GM23338 (cell line): ENCODE measurements at regions not wholly inside any gene's neighbourhood (a gene's known extent, or its start where the extent isn't known, plus 50 kb on each side); places are given as distances from the start of the nearest gene placed in this dataset.

Experiments
- ATAC-seq: fragments of 200-7000 bp; cut with Tn5 transposase; 3 replicates; pipeline ENCODE4 v1.9.1; 2020
- DNase-seq: peaks from one replicate; pipeline ENCODE4 v3.0.0-alpha.2; 2015; ENCODE audit warnings: low spot score
- H2AFZ ChIP-seq: fragments of 200-600 bp; sonication (generic); 2 replicates; pipeline ENCODE4 v1.8.0; 2016; ENCODE audit warnings: antibody characterized with exemption, mild to moderate bottlenecking, moderate library complexity
- H3F3A ChIP-seq: fragments of 200-600 bp; sonication (generic); replicated peaks from 2 replicates; pipeline ENCODE4 v1.8.0; 2017; ENCODE audit warnings: antibody characterized with exemption, mixed run types, low read depth
- H3K27ac ChIP-seq: fragments of 200-600 bp; sonication (generic); 2 replicates; pipeline ENCODE4 v1.6.1; 2016; ENCODE audit warnings: low read depth
- H3K27me3 ChIP-seq: fragments of 200-600 bp; sonication (generic); 2 replicates; pipeline ENCODE4 v1.8.0; 2016; ENCODE audit warnings: mild to moderate bottlenecking, mixed run types, moderate library complexity; ENCODE audit not compliant: insufficient read depth
- H3K36me3 ChIP-seq: fragments of 200-600 bp; sonication (generic); 2 replicates; pipeline ENCODE4 v1.8.0; 2016; ENCODE audit warnings: mild to moderate bottlenecking; ENCODE audit not compliant: insufficient read depth
- H3K4me1 ChIP-seq: fragments of 200-600 bp; sonication (generic); 2 replicates; pipeline ENCODE4 v1.8.0; 2016; ENCODE audit warnings: mild to moderate bottlenecking, moderate library complexity; ENCODE audit not compliant: insufficient read depth
- H3K4me2 ChIP-seq: fragments of 200-600 bp; sonication (generic); 2 replicates; pipeline ENCODE4 v1.7.1; 2017; ENCODE audit warnings: mixed run types
- H3K4me3 ChIP-seq: fragments of 200-600 bp; sonication (generic); 2 replicates; pipeline ENCODE4 v1.6.1; 2016; ENCODE audit warnings: mixed run types
- H3K79me2 ChIP-seq: fragments of 200-600 bp; sonication (generic); replicated peaks from 2 replicates; pipeline ENCODE4 v1.8.0; 2017; ENCODE audit warnings: mild to moderate bottlenecking; ENCODE audit not compliant: insufficient read depth
- H3K9me2 ChIP-seq: fragments of 200-600 bp; sonication (generic); 2 replicates; pipeline ENCODE4 v1.8.0; 2017; ENCODE audit not compliant: insufficient read depth
- H4K20me1 ChIP-seq: fragments of 200-600 bp; sonication (generic); replicated peaks from 2 replicates; pipeline ENCODE4 v1.8.0; 2017; ENCODE audit warnings: mild to moderate bottlenecking; ENCODE audit not compliant: insufficient read depth
- H3K27ac Mint-ChIP-seq: 2 replicates; pipeline ENCODE4 v1.8.0; 2020; ENCODE audit warnings: inconsistent platforms, mild to moderate bottlenecking, moderate library complexity, mixed read lengths
- H3K27me3 Mint-ChIP-seq: 3 replicates; pipeline ENCODE4 v1.8.0; 2022; ENCODE audit warnings: low read depth, mild to moderate bottlenecking, moderate library complexity, mixed read lengths, inconsistent platforms; ENCODE audit not compliant: insufficient read depth, poor library complexity
- H3K36me3 Mint-ChIP-seq: 3 replicates; pipeline ENCODE4 v1.8.0; 2021; ENCODE audit warnings: low read depth, mild to moderate bottlenecking, inconsistent platforms, moderate library complexity, mixed read lengths
- H3K4me1 Mint-ChIP-seq: 3 replicates; pipeline ENCODE4 v1.8.0; 2020; ENCODE audit warnings: mild to moderate bottlenecking, inconsistent platforms, mixed read lengths
- H3K4me3 Mint-ChIP-seq: 3 replicates; pipeline ENCODE4 v1.8.0; 2021; ENCODE audit warnings: moderate library complexity, mild to moderate bottlenecking, inconsistent platforms, mixed read lengths
- H3K9me3 Mint-ChIP-seq: 3 replicates; pipeline ENCODE4 v1.8.0; 2020; ENCODE audit warnings: moderate library complexity, mild to moderate bottlenecking, inconsistent platforms, mixed read lengths
- CTCF ChIP-seq, 2 experiments: fragments of 200-600 bp in 1 of 2; sonication (generic) in 1 of 2; conservative IDR thresholded peaks; 2 replicates each; pipeline versions ENCODE4 v1.5.1 to v1.6.1; 2016 to 2017; ENCODE audit warnings: antibody characterized with exemption in 2 of 2, low read depth in 2 of 2, mild to moderate bottlenecking in 2 of 2, moderate library complexity in 1 of 2
- EZH2 ChIP-seq: fragments of 200-600 bp; sonication (generic); IDR thresholded peaks from one replicate; pipeline ENCODE4 v1.8.0; 2017; ENCODE audit warnings: antibody characterized with exemption, mild to moderate bottlenecking, low read depth; ENCODE audit not compliant: unreplicated experiment
- JUNB ChIP-seq: IDR thresholded peaks from one replicate; pipeline ENCODE4 v1.6.1; 2016; ENCODE audit warnings: antibody characterized with exemption; ENCODE audit not compliant: unreplicated experiment
- POLR2AphosphoS5 ChIP-seq: IDR thresholded peaks from 2 replicates; pipeline ENCODE4 v1.6.1; 2016; ENCODE audit warnings: antibody characterized with exemption, low read depth
- REST ChIP-seq: IDR thresholded peaks from one replicate; pipeline ENCODE4 v1.6.1; 2018; ENCODE audit warnings: antibody characterized with exemption; ENCODE audit not compliant: unreplicated experiment
- ZNF114 ChIP-seq: fragments of 250-450 bp; sonication (Bioruptor Pico); IDR thresholded peaks from 2 replicates; pipeline ENCODE4 v1.5.0; 2020; ENCODE audit warnings: mild to moderate bottlenecking, moderate library complexity
- ZNF462 ChIP-seq: fragments of 250-450 bp; sonication (Bioruptor Pico); IDR thresholded peaks from 2 replicates; pipeline ENCODE4 v1.5.0; 2020; ENCODE audit warnings: mild to moderate bottlenecking, moderate library complexity

GRCh38 chr17:73772107-73772705, 128.0 kb upstream of the SDK2 start:
- Mint-ChIP-seq H3K27me3 (peaks cover 6% of the 10 kb centered on the region), H3K4me3 (no peak overlapping the region), H3K36me3 (peaks cover 19% of the 10 kb centered on the region; the same call in 2 of the 3 replicates), H3K4me1 (no peaks in the 10 kb centered on the region; the same call in 2 of the 3 replicates), H3K9me3 (peaks cover 24% of the 10 kb centered on the region), H3K27ac (no peak overlapping the region)
- Histone ChIP-seq H2AFZ (no peak overlapping the region), H3F3A (no peaks in the 10 kb centered on the region), H3K4me3 (no peak overlapping the region), H3K36me3 (no peaks in the 10 kb centered on the region), H3K9me2 (no peaks in the 10 kb centered on the region), H4K20me1 (no peaks in the 10 kb centered on the region), H3K4me1 (no peaks in the 10 kb centered on the region), H3K27ac (no peak overlapping the region), H3K79me2 (no peaks in the 10 kb centered on the region), H3K27me3 (no peaks in the 10 kb centered on the region), H3K4me2 (no peak overlapping the region)
- ATAC-seq = no peak
- no peak for DNase-seq
- TF ChIP-seq POLR2AphosphoS5 = no peak
- no peak for TF ChIP-seq REST
- TF ChIP-seq CTCF (conservative IDR thresholded peaks at IDR 0.05; ENCODE audit: low read depth in 2 of 2) = no peak
- no peak for TF ChIP-seq ZNF462 (CRISPR knock-in tag)
- no peak for TF ChIP-seq EZH2
- no peak for TF ChIP-seq ZNF114 (CRISPR knock-in tag)
- no peak for TF ChIP-seq JUNB
